Suprapubic skin (tissue), 4 donors: ENCODE measurements at regions not wholly inside any gene's neighbourhood (a gene's known extent, or its start where the extent isn't known, plus 50 kb on each side); places are given as distances from the start of the nearest gene placed in this dataset.

ENCODE experiments used
- DNase-seq, 2 donors: peaks; one replicate each; pipeline ENCODE4 v3.0.0-alpha.2; 2019; ENCODE audit warnings: low spot score in 2 of 2
- H3K27ac ChIP-seq: fragments of 200-600 bp; sonication (generic); one replicate; pipeline ENCODE4 v1.5.1; 2019
- H3K27me3 ChIP-seq: fragments of 200-600 bp; sonication (generic); one replicate; pipeline ENCODE4 v1.5.1; 2019
- H3K36me3 ChIP-seq: fragments of 200-600 bp; sonication (generic); one replicate; pipeline ENCODE4 v1.5.1; 2019
- H3K4me1 ChIP-seq: fragments of 200-600 bp; sonication (generic); one replicate; pipeline ENCODE4 v1.5.1; 2019
- H3K4me3 ChIP-seq: fragments of 200-600 bp; sonication (generic); one replicate; pipeline ENCODE4 v1.5.1; 2019; ENCODE audit warnings: mild to moderate bottlenecking
- H3K9me3 ChIP-seq: fragments of 200-600 bp; sonication (generic); one replicate; pipeline ENCODE4 v1.5.1; 2019
- CTCF ChIP-seq, 2 donors: fragments of 200-600 bp in 1 of 2; fragments of 450-650 bp in 1 of 2; sonication (generic) in 1 of 2; IDR thresholded peaks; one replicate each; pipeline ENCODE4 v1.5.1; 2016 to 2019; ENCODE audit warnings: antibody characterized with exemption in 2 of 2, mild to moderate bottlenecking in 1 of 2, moderate library complexity in 1 of 2
- EP300 ChIP-seq: sonication (generic); formaldehyde crosslinking; IDR thresholded peaks from one replicate; pipeline ENCODE4 v1.6.1; 2017; ENCODE audit warnings: antibody characterized with exemption
- POLR2A ChIP-seq, 2 donors: fragments of 450-650 bp; IDR thresholded peaks; one replicate each; pipeline ENCODE4 v1.6.1; 2017; ENCODE audit warnings: antibody characterized with exemption in 2 of 2, mild to moderate bottlenecking in 2 of 2, moderate library complexity in 2 of 2
- POLR2AphosphoS5 ChIP-seq, 3 donors: sonication (generic); formaldehyde crosslinking; IDR thresholded peaks; one replicate each; pipeline ENCODE4 v1.6.1; 2017; ENCODE audit warnings: antibody characterized with exemption in 3 of 3
- WGBS: methylation state at CpG from one replicate; pipeline ENCODE4 v1.1.5; 2018; 5-methylcytosine and 5-hydroxymethylcytosine counted together

GRCh38 chr12:90299121-90299520 lies 590.5 kb upstream of the ATP2B1 start:
- Histone ChIP-seq H3K4me1 (peaks cover 11% of the 10 kb centered on the region), H3K27ac (no peak overlapping the region), H3K27me3 (no peaks in the 10 kb centered on the region), H3K9me3 (no peaks in the 10 kb centered on the region), H3K36me3 (no peaks in the 10 kb centered on the region), H3K4me3 (no peak overlapping the region)
- DNase-seq = no peak
- 65% methylated on average over 4 of the region's 4 CpGs for WGBS
- TF ChIP-seq POLR2AphosphoS5 (IDR thresholded peaks at IDR 0.05) (no peak), CTCF (IDR thresholded peaks at IDR 0.05) (no peak), EP300 (no peak), POLR2A (IDR thresholded peaks at IDR 0.05) (no peak)

GRCh38 chr12:90298289-90298948 lies 589.8 kb upstream of the ATP2B1 start:
- H3K27me3 ChIP-seq = no peaks in the 10 kb centered on the region
- 85% methylated on average over 2 of the region's 2 CpGs for WGBS

GRCh38 chr12:90295858-90296257 lies 587.2 kb upstream of the ATP2B1 start:
- H3K9me3 ChIP-seq = no peaks in the 10 kb centered on the region
- WGBS = 95% methylated on average over 2 of the region's 2 CpGs

More at GRCh38 chr12:90298289-90298948, 589.8 kb upstream of the ATP2B1 start:
- Histone ChIP-seq H3K9me3 (no peaks in the 10 kb centered on the region), H3K36me3 (no peaks in the 10 kb centered on the region), H3K4me1 (peaks cover 11% of the 10 kb centered on the region), H3K4me3 (no peak overlapping the region), H3K27ac (no peak overlapping the region)
- DNase-seq = no peak
- TF ChIP-seq POLR2AphosphoS5 (IDR thresholded peaks at IDR 0.05) = no peak
- no peak for TF ChIP-seq CTCF (IDR thresholded peaks at IDR 0.05)
- no peak for TF ChIP-seq POLR2A (IDR thresholded peaks at IDR 0.05)
- TF ChIP-seq EP300 = no peak

GRCh38 chr12:90292183-90292582 lies 583.5 kb upstream of the ATP2B1 start:
- Histone ChIP-seq H3K9me3 (no peaks in the 10 kb centered on the region), H3K36me3 (no peaks in the 10 kb centered on the region), H3K27me3 (no peaks in the 10 kb centered on the region), H3K27ac (no peak overlapping the region), H3K4me3 (no peak overlapping the region), H3K4me1 (peaks cover 12% of the 10 kb centered on the region)
- 32% methylated on average over 4 of the region's 4 CpGs for WGBS
- no peak for DNase-seq
- TF ChIP-seq POLR2AphosphoS5 (IDR thresholded peaks at IDR 0.05) = no peak
- no peak for TF ChIP-seq CTCF (IDR thresholded peaks at IDR 0.05)
- no peak for TF ChIP-seq POLR2A (IDR thresholded peaks at IDR 0.05)
- TF ChIP-seq EP300 = no peak

More at GRCh38 chr12:90295858-90296257, 587.2 kb upstream of the ATP2B1 start:
- Histone ChIP-seq H3K36me3 (no peaks in the 10 kb centered on the region), H3K27ac (no peak overlapping the region), H3K4me1 (peaks cover 22% of the 10 kb centered on the region), H3K4me3 (no peak overlapping the region), H3K27me3 (no peaks in the 10 kb centered on the region)
- TF ChIP-seq POLR2A (IDR thresholded peaks at IDR 0.05) (no peak), EP300 (no peak), CTCF (IDR thresholded peaks at IDR 0.05) (no peak), POLR2AphosphoS5 (IDR thresholded peaks at IDR 0.05) (no peak)
- DNase-seq = no peak

- DNase-seq = no peak
- Histone ChIP-seq H3K4me3 (no peak overlapping the region), H3K27me3 (no peaks in the 10 kb centered on the region), H3K9me3 (no peaks in the 10 kb centered on the region), H3K27ac (no peak overlapping the region), H3K36me3 (no peaks in the 10 kb centered on the region), H3K4me1 (peaks cover 12% of the 10 kb centered on the region)
- WGBS = 94% methylated on average over 4 of the region's 4 CpGs
- TF ChIP-seq POLR2A (IDR thresholded peaks at IDR 0.05) (no peak), CTCF (IDR thresholded peaks at IDR 0.05) (no peak), EP300 (no peak), POLR2AphosphoS5 (IDR thresholded peaks at IDR 0.05) (no peak)
Measured at GRCh38 chr12:90290980-90291975, 582.6 kb upstream of the ATP2B1 start.
